ENCODE measurements at regions not wholly inside any gene's neighbourhood (a gene's known extent, or its start where the extent isn't known, plus 50 kb on each side); places are given as distances from the start of the nearest gene placed in this dataset.

- DNase-seq: no peak
Observed at GRCh38 chr2:133773854-133774653, 205.8 kb upstream of the NCKAP5 start.

GRCh38 chr2:133774654-133775015 is 206.4 kb upstream of the NCKAP5 start:
- peak in 1 of 2 experiments; percentile 56 for DNase-seq

- no peak for DNase-seq
Observed at GRCh38 chr2:133776936-133777573, 208.8 kb upstream of the NCKAP5 start.

GRCh38 chr2:133777574-133777960 is 209.3 kb upstream of the NCKAP5 start:
- no peak for DNase-seq

- peak; percentile 50 to 64 for DNase-seq
Observed at GRCh38 chr2:133780099-133780996, 212.1 kb upstream of the NCKAP5 start.

- no peak for DNase-seq
Observed at GRCh38 chr2:133780997-133781513, 212.8 kb upstream of the NCKAP5 start.

- DNase-seq: no peak
Observed at GRCh38 chr2:133787207-133787606, 218.9 kb upstream of the NCKAP5 start.

GRCh38 chr2:133787651-133788050 is 219.4 kb upstream of the NCKAP5 start:
- DNase-seq: no peak

- no peak for DNase-seq
Observed at GRCh38 chr2:133788386-133788785, 220.1 kb upstream of the NCKAP5 start.

- DNase-seq: peak; percentile 2 to 6
Observed at GRCh38 chr2:133789743-133790142, 221.5 kb upstream of the NCKAP5 start.

GRCh38 chr2:133790711-133791110 is 222.4 kb upstream of the NCKAP5 start:
- no peak for DNase-seq

- no peak for DNase-seq
Observed at GRCh38 chr2:133791191-133791590, 222.9 kb upstream of the NCKAP5 start.

- DNase-seq: no peak
Observed at GRCh38 chr2:133792223-133792622, 224.0 kb upstream of the NCKAP5 start.

GRCh38 chr2:133794114-133794513 is 225.9 kb upstream of the NCKAP5 start:
- DNase-seq: no peak

GRCh38 chr2:133801946-133802345 is 233.7 kb upstream of the NCKAP5 start:
- DNase-seq: no peak

- DNase-seq: no peak
Observed at GRCh38 chr2:133802409-133803039, 234.3 kb upstream of the NCKAP5 start.

GRCh38 chr2:133806564-133806963 is 238.3 kb upstream of the NCKAP5 start:
- no peak for DNase-seq

GRCh38 chr2:133809485-133809884 is 241.2 kb upstream of the NCKAP5 start:
- no peak for DNase-seq

- no peak for DNase-seq
Observed at GRCh38 chr2:133810559-133810958, 242.3 kb upstream of the NCKAP5 start.

GRCh38 chr2:133811409-133812125 is 243.3 kb upstream of the NCKAP5 start:
- DNase-seq: no peak

- no peak for DNase-seq
Observed at GRCh38 chr2:133812826-133813617, 244.8 kb upstream of the NCKAP5 start.
